Endothelial cell of hepatic sinusoid (primary cell): ENCODE measurements at regions not wholly inside any gene's neighbourhood (a gene's known extent, or its start where the extent isn't known, plus 50 kb on each side); places are given as distances from the start of the nearest gene placed in this dataset.

Experiments
- in situ Hi-C: cut with HindIII; loops from 2 replicates; pipeline ENCODE4 v1.10.0; 2017; ENCODE audit warnings: low sequenced_read_pairs

DNA sequence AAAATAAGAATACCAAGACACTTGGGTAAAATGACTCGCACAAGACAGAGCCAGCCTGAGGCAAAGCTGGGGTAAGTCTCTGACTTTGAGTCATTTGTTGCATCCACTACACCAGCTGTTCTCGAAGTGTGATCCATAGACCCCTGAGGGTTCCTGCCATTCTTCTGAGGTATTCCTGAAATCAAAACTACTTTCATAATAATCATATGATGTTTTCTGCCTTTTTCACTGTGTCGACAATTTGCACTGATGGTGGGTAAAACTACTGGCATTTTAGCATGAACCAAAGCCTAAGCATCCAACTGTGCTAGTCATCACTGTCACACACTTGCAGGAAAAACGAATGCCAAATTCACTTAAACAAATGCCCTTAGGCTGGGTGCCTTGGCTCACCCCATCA lies 135.5 kb upstream of the FUT8 start:
- in situ Hi-C loops = no loop called here

DNA sequence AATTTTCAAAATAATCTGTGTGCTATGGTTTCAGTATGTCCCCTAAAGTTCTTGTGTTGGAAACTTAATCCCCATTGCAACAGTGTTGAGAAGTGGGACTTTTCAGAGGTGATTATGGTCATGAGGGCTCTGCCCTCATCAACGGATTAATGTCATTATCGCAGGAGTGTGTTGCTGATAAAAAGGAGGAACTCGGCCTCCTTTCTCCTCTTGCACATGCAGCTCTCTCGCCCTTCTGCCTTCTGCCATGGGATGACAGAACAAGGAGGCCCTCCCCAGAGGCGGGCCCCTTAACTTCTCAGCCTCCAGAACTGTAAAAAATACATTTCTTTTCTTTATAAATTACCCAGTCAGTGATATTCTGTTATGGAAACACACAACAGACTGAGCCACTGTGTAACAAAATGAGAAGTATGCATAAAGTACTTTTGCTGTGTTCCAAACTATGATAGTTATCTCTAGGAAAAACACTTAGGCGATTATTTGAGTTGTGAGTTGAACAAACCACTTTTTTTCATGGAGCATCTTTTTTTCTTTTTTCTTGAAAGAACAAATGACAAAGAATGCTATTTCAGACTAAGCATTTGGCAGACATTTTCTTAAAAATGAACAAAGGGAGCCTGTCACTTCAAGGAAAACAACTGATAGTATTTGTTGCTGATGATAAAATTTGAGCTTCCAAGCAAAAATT lies 134.8 kb upstream of the FUT8 start:
- in situ Hi-C loops = no loop called here

DNA sequence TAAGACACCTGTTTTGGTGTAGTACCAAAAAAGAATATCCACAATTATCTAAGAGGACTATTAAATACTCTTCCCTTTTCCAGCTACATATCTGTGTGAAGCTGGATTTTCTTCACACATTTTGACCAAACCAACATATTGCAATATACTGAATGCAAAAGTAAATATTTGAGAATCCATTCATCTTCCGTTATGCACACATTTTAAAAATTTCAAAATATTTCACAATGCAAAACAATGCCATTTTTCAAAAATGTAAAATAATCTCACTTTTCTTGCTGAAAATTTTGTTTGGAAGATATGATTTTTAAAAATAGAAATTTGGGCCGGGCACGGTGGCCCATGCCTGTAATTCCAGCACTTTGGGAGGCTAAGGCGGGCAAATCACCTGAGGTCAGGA lies 133.9 kb upstream of the FUT8 start:
- in situ Hi-C loops = no loop called here

DNA sequence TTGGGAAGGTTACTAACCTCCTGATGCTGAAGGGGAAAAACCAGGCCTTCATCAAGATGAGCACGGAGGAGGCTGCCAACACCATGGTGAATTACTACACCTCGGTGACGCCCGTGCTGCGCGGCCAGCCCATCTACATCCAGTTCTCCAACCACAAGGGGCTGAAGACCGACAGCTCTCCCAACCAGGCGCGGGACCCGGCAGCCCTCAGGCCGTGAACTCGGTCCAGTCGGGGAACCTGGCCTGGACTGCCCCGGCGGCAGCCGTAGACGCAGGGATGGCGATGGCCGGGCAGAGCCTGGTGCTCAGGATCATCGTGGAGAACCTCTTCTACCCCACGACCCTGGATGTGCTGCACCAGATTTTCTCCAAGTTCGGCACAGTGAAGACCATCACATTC lies 133.0 kb upstream of the FUT8 start:
- in situ Hi-C loops = no loop called here

DNA sequence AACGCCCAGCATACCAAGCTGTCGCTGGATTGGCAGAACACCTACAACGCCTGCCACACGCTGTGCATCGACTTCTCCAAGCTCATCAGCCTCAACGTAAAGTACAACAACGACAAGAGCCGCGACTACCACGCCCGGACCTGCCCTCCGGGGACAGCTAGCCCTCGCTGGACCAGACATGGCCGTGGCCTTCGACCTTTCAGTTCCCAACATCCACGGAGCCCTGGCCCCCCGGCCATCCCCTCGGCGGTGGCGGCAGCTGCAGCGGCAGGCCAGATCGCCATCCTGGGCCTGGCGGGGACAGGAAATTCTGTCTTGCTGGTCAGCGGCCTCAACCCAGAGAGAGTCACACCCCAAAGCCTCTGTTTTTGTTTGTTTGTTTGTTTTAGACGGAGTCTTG lies 132.6 kb upstream of the FUT8 start:
- in situ Hi-C loops = no loop called here

DNA sequence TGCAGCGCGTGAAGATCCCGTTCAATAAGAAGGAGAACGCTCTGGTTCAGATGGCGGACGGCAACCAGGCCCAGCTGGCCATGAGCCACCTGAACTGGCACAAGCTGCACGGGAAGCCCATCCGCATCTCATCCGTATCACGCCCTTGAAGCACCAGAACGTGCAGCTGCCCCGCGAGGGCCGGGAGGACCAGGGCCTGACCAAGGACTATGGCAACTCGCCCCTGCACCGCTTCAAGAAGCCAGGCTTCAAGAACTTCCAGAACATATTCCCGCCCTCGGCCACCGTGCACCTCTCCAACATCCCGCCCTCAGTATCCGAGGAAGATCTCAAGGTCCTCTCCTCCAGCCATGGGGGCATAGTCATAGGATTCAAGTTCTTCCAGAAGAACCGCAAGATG lies 131.9 kb upstream of the FUT8 start:
- in situ Hi-C loops = no loop called here

DNA sequence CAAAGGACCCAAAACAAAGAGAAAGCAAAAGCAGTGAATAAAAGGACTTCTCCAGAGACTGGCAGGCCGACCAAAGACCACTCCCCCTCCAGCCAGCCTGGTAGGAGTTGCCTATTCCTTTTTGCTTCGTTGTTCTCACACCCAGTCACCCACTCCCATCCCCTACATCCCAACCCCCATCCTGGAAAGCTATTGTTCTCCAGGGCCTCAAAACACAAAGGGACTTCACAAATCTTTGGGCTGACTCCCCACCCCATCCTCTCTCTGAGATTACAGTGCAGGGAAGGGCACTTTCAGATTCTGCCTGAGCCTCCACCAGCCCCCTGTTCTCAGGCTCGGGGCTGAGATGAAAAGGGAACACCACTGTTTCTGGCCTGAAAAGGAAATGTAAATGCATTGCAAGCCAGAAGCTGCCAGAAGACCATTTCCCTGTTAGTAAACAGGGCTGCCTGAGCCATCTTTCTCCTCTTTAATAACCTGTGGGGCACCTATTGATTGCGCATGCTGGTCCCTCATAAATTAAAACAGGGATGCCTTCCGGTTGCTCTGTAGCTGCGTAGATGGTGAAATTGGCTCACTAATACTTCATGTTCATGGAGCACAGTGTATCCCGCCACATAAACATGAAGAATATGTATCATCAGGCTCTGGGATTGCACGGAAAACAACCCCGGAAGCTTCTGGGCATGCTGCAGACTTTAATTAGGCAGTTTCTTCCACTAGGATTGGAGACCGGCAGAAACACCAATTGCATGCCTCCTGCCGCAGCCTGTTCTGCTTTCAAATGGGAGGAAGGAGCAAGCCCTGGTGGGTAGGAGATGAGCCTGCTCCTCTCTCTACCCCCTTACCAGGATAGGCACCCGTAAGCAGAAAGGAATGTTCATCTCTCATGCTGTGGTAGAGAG lies 130.3 kb upstream of the FUT8 start:
- in situ Hi-C loops = no loop called here

DNA sequence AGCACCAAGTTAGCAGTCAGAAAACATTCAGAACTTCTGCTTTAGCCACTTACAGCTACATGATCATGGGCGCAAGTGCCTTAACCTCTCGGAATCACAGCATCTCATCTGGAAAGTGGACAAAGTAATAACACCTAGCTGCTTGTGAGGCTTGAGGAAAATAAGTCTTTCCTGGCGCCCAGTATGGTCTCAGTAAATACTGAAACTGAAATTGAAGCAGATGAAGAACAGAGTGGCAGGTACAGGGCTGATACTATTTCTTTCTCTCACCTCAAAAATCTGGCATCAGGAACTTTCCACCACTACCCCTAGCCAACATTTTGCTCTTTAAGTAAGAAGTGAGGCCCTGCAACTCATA lies 129.7 kb upstream of the FUT8 start:
- in situ Hi-C loops = no loop called here

DNA sequence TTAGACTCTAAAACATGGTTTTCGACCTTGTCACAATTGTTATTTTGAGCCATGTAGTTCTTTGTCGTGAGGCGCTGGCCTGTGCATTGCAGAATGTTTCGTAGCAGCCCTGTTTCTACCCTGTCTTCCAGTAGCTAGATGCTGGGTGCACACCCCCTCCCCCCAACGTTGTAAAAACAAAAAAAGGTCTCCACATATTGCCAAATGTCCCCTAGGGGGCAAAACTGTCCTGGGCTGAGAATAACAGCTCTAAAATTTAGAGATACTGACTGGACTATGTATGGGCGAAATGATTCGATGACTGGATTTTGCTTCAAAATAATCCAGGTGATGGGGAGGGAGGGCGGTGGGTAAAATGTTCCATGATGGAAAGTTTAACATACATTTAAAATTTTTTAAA lies 126.1 kb upstream of the FUT8 start:
- in situ Hi-C loops = no loop called here

DNA sequence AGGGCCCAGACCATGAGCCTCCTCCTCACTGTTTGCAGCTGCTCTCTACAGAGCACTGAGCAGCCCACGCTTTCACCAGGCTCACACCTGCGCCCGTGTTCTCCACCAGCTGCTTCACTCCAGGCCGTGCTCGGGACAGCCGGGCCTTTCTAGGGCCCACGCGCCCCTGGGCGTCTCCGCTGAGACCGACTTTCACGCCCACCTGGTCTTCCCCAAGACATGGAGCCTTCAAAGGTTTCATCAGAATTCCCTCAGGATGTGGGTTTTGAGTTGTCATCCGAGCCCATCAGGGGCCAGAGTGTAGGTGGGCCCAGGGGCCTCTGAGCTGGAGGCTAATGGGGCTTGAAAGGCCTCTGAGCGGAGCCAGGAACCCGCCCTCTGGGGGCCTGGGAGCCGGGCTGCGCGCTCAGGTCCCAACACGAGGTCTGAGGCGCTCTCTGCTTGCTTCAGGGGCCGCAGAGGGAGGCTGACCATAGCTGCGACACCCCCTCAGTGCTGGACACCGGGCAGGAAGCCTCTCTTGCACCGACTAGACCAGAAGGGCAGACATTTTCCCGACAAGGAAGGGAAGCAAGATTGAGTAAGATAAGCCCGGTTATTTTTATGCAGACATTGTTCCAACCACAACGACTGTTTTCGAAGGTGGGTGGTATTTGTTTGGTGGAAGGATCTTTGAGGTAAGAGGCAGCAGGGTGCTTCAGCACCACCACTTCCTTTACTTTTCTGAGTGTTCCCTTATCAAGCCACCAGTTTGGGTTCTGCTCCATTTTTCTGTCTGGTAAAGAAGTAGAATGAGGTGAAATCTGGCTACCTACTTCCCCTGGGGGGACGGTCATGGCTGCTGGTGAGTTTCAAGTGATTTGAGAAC lies 125.0 kb upstream of the FUT8 start:
- in situ Hi-C loops = no loop called here

DNA sequence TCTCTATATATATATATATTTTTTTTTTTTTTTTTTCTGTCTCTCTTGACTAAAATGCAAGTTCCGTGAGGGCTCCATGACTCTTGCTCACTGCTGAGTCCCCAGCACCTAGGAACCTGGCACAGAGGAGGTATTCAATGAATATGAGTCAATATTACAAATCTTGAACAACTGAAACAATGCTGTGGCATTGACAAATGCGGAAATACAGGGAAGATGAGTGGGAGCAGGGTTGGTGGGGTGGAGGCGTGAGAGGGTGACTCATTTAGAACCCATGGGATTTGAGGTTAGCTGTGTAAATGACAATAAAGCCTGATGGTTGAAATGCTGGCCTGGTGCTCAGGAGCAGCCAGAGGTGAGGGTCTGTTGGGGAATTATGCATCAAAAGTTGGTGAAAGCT lies 121.7 kb upstream of the FUT8 start:
- in situ Hi-C loops = no loop called here

DNA sequence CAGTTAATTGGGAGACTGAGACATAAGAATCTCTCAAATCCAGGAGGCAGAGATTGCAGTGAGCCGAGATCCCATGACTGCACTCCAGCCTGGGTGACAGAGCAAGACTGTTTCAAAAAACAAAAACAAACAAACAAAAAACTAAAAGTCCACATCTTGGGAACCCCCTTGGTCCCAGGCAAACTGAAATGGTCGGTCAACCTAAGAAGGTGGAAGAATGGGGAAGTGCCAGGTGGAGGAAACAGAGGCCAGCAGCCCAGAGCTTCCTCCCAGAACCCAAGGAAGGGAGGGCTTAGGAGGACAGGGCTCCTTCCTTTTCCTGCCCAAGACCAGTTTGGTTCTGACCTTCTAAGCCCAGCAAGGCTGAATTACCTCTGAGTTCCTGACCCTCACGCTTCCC lies 121.0 kb upstream of the FUT8 start:
- in situ Hi-C loops = no loop called here

DNA sequence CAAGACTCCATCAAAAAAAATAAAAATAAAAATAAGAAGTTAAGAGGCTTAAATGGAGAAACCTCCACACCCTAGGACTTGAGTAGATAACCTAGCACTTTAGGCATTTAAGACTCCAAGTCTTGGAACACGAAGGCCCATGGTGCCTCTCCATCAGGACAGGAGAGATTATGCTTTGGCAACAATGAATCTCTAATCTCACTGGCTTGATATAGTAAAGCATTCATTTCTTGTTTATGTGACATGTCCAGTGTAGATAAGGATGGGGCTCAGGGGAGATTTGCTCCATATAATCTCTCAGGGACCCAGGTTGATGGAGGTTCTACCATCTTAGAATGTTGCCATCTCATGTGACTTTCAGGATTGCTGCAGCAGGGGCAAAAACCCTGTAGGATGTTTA lies 117.7 kb upstream of the FUT8 start:
- in situ Hi-C loops = no loop called here

DNA sequence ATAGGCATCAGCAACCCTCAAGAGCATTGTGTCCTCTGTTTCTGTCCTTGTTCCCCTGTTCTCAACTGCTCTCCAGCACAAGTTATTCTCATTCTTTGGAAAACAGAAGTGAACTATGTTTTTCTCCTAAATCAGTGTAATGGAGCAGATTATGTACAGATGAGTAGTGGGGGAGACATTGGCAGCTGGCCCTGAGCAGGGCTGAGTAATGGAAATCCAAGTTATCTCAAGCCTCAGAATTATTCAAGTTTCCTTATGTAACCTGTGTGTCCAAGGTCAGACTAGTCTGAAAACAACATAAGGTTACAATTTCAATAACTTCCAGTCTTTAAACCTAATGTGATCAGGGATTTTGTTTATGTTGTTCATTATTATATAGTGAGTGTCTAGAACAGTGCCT lies 116.1 kb upstream of the FUT8 start:
- in situ Hi-C loops = no loop called here

DNA sequence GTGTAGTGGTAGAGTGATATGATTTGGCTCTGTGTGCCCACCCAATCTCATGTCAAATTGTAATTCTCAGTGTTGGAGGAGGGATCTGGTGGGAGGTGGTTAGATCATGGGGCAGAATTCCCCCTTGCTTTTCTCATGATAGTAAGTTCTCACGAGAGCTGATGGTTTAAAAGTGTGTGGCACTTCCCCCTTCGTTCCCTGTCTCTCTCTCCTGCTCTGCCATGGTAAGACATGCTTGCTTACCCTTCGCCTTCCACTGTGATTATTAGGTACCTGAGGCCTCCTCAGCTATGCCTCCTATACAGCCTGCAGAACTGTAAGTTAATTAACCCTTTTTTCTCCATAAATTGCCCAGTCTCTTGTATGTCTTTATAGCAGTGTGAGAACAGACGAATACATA lies 115.7 kb upstream of the FUT8 start:
- in situ Hi-C loops = no loop called here

DNA sequence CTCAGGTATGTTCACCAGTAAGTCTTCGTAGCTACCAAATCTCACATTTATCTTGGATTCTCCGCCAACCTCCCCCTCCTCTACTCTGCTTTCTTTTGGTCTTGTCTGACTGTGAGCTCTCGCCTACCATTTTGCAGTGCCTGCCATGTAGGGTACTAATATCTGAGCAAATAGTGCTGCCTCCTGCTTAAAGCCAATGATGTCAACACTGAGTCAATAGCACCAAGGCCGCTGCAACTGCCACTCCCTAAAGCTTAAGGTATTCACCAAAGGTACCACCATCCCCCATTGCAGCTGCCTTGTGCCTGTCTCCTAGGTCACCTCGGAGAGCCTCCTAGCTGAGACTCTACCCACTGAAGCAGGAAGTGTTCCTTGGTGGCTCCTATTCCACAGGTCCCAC lies 114.8 kb upstream of the FUT8 start:
- in situ Hi-C loops = no loop called here

DNA sequence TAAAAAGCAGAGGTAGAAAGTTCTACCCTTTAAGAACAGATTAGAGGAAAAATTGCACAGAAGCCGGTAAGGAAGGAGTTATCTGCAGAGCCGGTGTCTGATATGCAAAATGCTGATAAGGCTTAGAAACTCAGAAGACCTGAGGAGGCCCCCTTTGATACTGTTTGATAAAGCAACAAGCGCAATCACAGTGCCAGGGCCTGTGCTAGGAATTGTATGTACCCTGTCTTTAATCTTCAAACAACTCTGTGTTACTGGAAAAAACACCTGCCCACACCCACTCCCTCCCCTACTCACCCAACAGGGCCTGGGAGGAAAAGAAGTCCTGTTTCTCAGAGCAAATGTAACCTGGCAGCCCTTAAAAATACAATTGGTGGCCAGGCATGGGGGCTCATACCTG lies 112.7 kb upstream of the FUT8 start:
- in situ Hi-C loops = no loop called here

DNA sequence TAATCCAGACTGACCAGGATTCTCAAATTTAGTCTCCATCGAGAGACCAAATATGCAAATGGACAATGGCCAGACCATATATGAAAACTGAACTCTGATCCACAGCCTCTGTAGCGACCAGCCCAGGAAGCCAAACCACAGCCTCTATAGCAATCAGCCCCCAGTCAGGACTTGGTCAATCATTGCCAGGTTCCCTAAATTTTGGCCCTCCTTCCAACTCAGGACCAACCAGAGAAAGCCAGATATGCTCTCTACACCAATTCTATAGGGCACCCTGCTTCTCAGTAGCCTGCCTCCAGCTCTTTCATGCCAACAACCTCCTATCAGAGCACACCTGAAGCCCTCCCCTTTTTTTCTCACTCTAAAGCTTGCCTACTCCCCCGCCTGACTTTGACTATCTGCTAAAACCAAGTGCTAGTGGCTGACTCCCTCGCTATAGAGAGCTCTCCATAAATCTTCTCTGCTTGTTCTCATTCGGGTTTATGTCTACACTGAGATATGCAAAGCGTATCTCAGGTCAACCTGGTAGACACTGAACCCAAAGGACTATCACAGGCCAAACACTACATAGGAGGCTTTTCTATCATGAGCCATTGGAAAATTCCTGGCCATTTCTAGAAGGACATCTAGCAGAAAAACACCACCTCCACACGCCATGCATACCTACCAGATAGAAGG lies 110.5 kb upstream of the FUT8 start:
- in situ Hi-C loops = no loop called here

DNA sequence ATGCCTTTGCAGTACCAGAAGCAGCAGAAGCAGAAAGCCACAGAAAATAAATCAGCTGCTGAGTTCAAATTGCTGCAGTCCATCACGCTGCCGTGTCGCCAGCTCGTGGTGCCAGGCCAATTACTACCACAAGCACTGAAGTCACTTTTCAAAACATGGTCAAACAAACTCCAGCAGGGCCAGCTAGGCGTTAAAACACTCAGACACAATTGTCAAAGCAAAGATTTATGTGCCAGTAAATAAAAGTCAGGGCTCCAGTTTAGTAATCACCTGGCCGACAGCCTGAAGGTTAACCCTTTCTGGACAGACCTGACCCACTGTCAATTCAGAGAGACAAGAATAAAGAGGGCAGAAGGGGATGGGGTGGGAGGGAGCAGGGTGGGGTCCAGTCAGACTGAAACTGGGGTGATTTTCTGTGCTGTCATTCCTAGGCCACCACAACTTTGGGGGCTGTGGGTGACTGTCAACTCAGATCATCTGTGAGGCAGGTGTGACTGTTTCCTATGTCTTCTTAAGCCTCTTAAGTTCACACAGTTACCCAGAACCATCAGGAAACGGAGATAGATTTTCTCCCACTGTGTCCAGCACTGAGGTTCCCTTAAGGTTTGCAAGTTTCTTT lies 109.8 kb upstream of the FUT8 start:
- in situ Hi-C loops = no loop called here

DNA sequence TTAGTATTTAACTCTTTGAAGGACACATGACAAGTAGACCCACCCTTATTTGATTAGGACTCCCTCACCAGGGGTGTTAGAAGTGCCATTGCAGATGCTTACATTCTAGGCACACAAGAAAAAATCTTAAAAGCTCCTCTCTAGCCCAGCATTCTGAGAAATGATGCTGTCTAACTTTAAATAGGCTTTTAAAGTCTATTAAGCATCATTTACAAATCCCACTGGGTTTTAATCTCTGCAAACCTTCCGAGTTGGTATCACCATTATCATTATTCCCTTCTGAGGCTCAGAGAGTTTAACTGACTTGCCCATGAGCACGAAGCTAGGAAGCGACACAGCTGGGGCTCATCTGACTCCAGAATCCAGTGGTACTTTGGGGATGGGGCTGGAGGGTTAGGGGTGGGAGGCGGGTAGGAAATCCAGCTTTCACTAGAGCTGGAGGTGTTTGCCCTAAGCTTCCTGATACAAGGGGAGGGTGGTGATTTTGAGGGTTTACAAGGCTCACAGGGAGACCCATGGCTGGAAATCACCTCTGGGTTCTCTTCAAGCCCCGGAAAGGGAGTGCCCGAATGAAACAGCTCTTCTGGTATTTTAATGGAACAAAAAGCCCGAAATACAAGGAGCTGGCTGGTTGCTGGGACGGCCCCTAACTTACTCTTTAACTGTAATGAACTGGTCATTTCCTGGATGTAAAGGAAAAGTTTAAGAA lies 109.2 kb upstream of the FUT8 start:
- in situ Hi-C loops = no loop called here
